ENCODE measurements at regions not wholly inside any gene's neighbourhood (a gene's known extent, or its start where the extent isn't known, plus 50 kb on each side); places are given as distances from the start of the nearest gene placed in this dataset.
"Not testable (repeated sequence)": the region's sequence is repeated elsewhere in the genome, so short reads cannot be mapped to it uniquely, and the experiment has no call there.

DNA sequence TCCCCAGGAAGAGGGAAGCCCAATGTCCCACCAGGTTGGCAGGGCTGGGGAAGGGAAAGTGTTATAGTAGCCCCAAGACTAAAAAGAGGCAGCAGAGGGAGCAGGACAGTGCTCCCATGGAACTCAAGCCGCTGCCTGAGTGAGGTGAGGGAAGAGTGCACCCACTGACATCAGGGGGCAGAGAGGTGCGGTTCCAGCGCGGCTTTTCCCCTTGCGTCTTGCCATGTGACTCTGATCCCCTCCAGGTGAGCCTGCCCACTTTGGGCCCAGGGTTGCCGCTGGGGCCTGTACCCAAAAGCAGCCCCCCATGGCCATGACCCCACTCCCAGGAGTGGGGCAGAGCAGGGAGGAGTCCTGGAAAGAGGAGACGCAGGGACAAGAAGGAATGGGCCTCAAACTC, 136.3 kb upstream of the KCTD7 start:
- not testable (repeated sequence) for TF ChIP-seq EZH2 (IDR thresholded peaks at IDR 0.05; ENCODE audit: borderline replicate concordance, control insufficient read depth, low read depth, low read length); SIN3A (IDR thresholded peaks at IDR 0.05; ENCODE audit: low read depth, low read length); POLR2A (IDR thresholded peaks at IDR 0.05; ENCODE audit: low read depth, low read length); EP300 (IDR thresholded peaks at IDR 0.05; ENCODE audit: borderline replicate concordance in 1 of 2, control insufficient read depth in 1 of 2, low read depth in 2 of 2, low read length in 2 of 2); CTCF (IDR thresholded peaks at IDR 0.05 in 2 of 3, conservative IDR thresholded peaks at IDR 0.05 in 1 of 3; ENCODE audit: control insufficient read depth in 2 of 3, extremely low read depth in 1 of 3, insufficient read depth in 1 of 3, low read depth in 3 of 3, low read length in 3 of 3); LARP7 (IDR thresholded peaks at IDR 0.05); HDAC6 (IDR thresholded peaks at IDR 0.05; ENCODE audit: unreplicated experiment)
- TF ChIP-seq, protein P1, sequence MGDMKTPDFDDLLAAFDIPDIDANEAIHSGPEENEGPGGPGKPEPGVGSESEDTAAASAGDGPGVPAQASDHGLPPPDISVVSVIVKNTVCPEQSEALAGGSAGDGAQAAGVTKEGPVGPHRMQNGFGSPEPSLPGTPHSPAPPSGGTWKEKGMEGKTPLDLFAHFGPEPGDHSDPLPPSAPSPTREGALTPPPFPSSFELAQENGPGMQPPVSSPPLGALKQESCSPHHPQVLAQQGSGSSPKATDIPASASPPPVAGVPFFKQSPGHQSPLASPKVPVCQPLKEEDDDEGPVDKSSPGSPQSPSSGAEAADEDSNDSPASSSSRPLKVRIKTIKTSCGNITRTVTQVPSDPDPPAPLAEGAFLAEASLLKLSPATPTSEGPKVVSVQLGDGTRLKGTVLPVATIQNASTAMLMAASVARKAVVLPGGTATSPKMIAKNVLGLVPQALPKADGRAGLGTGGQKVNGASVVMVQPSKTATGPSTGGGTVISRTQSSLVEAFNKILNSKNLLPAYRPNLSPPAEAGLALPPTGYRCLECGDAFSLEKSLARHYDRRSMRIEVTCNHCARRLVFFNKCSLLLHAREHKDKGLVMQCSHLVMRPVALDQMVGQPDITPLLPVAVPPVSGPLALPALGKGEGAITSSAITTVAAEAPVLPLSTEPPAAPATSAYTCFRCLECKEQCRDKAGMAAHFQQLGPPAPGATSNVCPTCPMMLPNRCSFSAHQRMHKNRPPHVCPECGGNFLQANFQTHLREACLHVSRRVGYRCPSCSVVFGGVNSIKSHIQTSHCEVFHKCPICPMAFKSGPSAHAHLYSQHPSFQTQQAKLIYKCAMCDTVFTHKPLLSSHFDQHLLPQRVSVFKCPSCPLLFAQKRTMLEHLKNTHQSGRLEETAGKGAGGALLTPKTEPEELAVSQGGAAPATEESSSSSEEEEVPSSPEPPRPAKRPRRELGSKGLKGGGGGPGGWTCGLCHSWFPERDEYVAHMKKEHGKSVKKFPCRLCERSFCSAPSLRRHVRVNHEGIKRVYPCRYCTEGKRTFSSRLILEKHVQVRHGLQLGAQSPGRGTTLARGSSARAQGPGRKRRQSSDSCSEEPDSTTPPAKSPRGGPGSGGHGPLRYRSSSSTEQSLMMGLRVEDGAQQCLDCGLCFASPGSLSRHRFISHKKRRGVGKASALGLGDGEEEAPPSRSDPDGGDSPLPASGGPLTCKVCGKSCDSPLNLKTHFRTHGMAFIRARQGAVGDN (IDR thresholded peaks at IDR 0.05) = not testable (repeated sequence)

Data from GM12878 (cell line).